ENCODE measurements at regions not wholly inside any gene's neighbourhood (a gene's known extent, or its start where the extent isn't known, plus 50 kb on each side); places are given as distances from the start of the nearest gene placed in this dataset.

DNA sequence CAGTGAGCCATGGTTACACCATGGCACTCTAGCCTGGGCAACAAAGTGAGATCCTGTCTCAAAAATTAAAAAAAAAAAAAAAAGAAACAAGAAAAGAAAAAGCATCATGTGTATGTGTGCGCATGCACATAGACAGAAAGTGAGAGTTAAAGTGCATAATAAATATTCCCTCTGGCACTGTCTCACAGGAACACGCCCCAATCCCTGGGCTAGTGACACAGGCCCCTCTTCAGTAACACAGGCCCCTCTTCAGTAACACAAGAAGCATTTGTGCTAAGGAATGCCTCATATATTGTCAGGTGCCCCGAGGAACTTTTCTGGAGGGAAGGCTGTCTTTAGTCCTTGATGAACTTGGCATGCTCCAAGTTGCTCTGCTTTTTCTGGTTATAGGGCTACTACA, 57.5 kb downstream of the RPL27A start:
- WGBS, 3 donors = 88 to 94% (median 90%) methylated on average over 3 of the region's 3 CpGs
- no peak overlapping the region for H3K27ac ChIP-seq (ENCODE audit: low read depth, low read length)

DNA sequence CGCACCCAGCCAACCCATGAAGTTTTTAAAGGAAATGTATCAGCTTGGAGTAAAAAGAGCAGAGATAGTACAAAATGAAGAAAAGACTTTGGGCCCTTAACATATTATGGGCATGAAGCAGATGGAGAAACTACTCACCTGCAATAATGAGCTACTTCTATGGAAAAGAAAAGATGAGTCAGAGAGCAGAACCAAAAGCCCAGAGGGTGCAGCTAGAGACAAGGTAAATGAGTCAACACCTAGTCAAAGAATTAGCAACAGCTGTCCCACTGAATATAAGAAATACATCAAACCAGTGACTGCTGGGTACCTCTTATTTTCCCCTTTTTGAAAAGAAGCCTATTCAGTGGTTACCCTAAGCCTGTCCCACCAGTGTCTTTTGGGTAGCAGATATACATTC, 61.8 kb downstream of the RPL27A start:
- 95 to 100% (median 100%) methylated on average over 1 of the region's 1 CpG for WGBS, 3 donors
- H3K27ac ChIP-seq (ENCODE audit: low read depth, low read length) = no peak overlapping the region

DNA sequence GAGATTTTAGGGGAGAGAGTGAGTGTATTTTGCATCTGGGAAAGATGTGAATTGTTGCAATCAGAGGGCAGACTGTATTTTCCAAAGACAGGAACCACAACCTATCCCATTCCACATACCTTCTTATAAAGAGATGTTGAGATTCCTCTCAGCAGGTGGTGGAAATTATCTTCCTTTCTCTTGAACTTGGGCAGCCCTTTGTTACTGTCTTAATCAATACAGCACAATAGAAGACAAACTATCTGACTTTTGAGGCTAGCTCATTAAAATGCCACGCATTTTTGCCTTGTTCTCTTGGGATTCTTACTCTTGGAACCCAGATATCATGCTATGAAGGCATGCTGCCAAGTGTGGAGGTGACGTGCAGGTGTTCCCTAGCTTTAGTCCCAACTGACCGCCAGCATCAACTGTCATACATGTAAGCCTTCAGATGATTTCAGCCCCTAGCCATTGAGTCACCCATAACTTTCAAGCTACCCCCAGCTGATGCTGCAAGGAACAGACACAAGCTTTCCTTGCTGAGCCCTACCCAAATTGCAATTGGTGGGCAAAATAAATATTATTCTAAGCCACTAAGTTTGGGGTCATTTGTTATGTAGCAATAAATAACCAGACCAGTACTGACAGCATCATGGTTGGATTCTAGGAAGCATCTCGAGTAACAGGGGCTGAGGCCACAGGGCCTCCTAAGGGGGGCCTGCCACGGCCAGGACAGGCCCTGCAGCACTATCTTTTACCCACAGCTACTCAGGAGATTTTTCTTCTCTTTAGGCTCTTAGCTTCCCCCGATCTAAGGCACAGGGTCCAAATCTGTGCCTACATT, 63.0 kb downstream of the RPL27A start:
- H3K27ac ChIP-seq (ENCODE audit: low read depth, low read length) = no peak overlapping the region
- 80 to 91% (median 85%) methylated on average over 6 of the region's 6 CpGs for WGBS, 3 donors

DNA sequence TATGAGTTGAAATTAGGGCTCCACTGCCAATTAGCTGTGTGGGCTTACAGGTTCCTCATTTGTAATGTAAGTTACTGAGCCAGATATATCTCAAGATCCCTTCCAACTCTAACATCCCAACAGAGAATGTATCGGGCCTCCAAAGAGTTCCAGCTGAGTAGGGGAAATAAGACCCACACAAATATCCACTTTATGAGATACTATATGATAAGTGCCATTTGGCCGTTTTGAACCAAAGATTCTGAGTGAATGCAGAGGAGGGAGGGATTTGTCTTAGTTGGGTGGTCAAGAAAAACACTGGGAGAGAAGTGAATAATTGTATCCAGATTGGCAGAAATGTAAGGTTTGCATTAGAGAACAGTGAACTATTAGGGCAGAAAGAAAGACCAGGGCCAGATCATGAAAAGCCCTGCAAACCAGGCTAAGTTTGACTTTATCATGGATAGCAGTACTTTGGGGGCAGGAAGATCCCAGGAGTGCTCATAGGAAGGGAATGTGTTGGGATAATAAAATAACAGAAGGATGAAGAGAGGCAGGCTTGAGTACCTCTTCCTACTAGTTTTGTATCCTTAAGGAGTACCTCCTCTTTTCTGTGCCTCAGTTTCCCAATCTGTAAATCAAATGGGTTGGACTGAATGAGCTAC, 63.9 kb downstream of the RPL27A start:
- no peak overlapping the region for H3K27ac ChIP-seq (ENCODE audit: low read depth, low read length)
- 72 to 83% (median 74%) methylated on average over 2 of the region's 2 CpGs for WGBS, 3 donors

DNA sequence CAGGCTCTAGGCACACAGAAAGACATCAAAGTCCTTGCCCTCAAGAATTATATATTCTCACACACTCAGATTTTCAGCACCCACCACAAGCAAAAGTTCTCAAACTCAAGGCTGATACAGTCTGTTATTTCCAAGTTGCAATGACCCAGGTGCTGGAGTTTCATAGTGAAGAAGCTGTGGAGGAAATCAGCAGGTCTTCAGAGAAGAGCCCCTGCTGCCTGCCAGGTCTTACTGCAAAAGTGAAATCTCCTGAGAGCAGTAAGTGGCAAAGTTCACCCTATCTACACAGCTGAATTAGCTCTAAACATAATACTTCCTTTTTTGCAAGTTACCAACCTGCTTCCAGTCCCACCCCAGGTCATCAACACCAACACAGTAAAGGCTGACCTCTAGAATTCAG, 64.6 kb downstream of the RPL27A start:
- H3K27ac ChIP-seq (ENCODE audit: low read depth, low read length) = no peak overlapping the region

DNA sequence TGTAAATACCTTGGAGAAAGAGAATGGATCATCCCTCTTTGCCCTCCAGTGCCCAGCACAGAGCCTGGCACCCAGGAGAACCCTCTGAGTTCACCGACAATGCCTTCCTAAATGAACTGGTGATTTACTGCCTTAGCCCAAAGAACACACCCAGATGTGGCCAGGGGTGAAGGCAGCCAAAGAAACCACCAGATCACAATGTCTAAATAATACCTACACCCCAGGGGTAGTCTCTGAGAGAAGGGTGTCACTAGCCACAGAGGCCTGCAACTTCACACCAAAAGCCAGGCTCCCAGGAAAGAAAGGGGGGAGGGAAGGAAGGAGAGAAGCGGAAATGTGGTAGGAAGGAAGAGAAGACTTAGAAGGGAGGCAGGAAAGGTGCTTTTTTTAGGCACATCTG, 65.7 kb downstream of the RPL27A start:
- WGBS, 3 donors = 80 to 91% (median 89%) methylated on average over 2 of the region's 2 CpGs
- H3K27ac ChIP-seq (ENCODE audit: low read depth, low read length) = no peak overlapping the region

DNA sequence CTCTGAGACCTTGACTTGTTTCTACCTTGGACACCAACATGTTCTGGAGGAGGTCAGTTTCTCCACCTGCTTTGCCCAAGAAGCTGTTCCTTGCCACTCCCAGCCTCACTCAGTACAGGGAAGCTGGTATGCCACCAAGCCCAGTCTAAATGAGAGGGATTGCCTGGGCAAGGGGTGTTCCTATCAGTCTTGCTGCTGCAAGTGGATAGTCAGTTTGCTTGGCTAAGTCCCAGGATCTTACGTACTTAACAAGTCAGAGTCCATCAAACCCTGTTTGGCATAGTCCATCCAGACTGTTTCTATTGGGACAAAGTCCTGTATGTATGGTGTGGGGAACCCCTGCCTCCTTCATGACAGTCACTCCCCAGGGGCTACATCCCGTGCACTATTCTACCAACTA, 66.6 kb downstream of the RPL27A start:
- WGBS, 3 donors = 67 to 95% (median 90%) methylated on average over 2 of the region's 2 CpGs
- no peak overlapping the region for H3K27ac ChIP-seq (ENCODE audit: low read depth, low read length)

DNA sequence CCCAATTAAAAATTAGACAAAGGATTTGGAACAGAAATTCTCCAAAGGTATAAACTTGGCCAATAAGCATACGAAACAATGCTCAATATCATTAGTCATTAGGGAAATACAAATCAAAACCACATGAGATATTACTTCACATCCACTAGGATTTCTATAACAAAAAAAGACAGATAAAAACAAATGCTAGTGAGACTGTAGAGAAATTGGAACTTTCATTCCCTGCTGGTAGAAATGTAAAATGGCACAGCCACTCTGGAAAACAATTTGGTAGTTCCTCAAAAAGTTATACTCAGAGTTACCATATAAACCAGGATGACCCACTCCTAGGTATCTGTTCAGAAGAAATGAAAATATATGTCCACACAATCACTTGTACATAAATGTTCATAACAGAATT, 71.6 kb downstream of the RPL27A start:
- WGBS, 3 donors = 66 to 95% (median 68%) methylated on average over 1 of the region's 1 CpG
- no peak overlapping the region for H3K27ac ChIP-seq (ENCODE audit: low read depth, low read length)

DNA sequence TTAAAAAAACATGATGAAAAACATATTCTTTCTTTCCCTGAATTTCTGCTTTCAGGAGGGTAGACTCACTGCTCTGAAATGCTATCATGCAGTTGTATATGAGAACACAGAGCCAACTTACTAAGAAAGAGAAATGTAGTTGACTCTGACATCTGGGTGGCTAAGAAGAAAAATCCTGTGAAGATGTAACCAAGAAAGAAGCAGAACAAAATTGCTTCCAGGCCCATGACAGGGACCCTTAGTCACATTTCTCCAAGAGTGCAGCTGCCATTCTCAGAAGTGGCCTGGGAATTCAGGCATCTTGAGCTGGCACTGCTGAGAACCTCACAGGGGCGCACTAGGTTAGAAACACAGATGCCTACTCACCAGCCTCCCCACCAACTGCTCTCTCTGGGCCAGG, 73.6 kb downstream of the RPL27A start:
- no peak overlapping the region for H3K27ac ChIP-seq (ENCODE audit: low read depth, low read length)
- 44 to 97% (median 93%) methylated on average over 1 of the region's 1 CpG for WGBS, 3 donors

DNA sequence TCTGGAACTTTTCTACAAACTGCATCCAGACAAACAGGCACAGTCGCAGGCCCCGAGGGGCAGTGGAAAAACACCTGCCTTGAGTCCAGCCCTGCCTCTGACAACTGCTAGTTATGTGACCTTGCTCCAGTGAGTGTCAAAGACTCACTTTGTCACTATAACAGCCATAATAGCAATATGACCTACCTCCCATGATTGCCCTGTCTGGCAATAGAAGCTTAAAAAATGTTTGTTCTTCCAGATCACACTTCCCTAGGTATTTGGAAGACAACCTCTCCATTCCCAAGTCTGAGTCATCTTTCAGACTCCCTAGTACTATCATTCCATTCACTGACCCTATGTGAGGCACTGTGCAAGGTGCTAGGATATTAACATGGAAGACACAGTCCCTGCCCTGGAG, 74.5 kb downstream of the RPL27A start:
- WGBS, 3 donors = 34 to 83% (median 76%) methylated on average over 2 of the region's 2 CpGs
- H3K27ac ChIP-seq (ENCODE audit: low read depth, low read length) = no peak overlapping the region

DNA sequence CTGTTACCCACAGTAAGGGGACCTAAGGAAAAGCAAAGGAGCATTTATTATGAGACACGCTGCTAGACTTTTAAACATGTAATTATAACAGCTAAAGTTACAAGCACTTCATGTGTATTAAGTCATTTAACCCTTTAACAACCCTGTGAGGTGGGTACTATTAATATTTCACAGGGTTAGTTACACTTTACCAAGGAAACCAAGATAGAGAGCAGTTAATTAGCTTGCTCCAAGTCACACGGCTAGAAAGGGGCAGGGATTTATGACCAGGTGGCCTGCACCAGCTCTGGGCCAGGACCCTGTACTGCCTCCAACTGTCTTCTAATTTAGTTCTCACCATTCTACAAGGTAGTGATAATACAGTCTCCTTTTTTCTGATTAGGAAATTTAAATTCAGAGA, 74.9 kb downstream of the RPL27A start:
- 35 to 88% (median 81%) methylated on average over 2 of the region's 2 CpGs for WGBS, 3 donors
- H3K27ac ChIP-seq (ENCODE audit: low read depth, low read length) = no peak overlapping the region

DNA sequence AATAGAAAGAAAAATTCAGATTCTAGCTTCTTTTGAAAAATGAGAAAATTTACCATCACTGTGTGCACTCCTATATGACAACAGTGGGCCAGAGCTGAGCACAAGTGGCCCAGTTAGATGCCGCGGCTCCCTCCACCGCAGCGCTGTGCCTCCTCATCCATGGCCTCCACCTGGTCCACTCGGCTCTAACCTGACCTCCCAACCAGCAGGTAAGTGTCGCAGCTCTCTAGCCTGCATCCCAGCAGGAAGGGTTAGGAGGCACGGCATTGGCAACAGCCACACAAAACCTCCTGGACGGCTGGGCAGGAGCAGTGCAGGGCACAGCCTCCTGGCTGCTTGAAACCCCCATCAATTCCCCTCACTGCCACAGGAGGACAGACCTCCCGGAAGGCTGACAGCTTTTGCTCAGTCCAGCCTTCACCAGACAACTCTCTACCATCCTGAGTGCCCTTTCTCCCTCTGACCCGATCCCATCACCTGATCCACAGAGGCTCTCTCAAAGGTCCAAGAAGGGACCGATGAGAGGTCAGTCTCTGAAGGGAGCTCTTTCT, 76.1 kb downstream of the RPL27A start:
- no peak overlapping the region for H3K27ac ChIP-seq (ENCODE audit: low read depth, low read length)

DNA sequence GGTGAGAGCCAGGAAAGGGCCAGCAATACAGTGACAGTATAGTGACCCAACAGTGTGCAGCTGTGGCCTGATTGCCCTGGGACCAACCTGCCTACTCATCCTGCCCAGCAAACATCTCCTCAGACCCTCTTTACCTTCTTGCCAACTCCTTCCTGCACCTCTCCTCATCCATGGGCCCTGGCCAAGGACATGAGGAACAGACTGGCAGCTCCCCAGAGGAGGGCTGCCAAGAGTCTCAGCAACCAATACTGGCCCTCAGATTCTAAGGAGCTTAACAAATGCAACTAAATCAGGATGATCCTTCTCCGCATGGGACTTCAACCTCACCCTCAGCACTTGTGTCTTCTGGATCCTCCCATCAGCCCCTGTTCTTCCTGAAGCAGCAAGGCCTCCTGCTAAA, 77.0 kb downstream of the RPL27A start:
- WGBS, 3 donors = 64 to 66% (median 65%) methylated on average over 1 of the region's 1 CpG
- no peak overlapping the region for H3K27ac ChIP-seq (ENCODE audit: low read depth, low read length)

More for the DNA sequence above, 76.1 kb downstream of the RPL27A start:
- 92 to 95% (median 93%) methylated on average over 11 of the region's 11 CpGs for WGBS, 3 donors

DNA sequence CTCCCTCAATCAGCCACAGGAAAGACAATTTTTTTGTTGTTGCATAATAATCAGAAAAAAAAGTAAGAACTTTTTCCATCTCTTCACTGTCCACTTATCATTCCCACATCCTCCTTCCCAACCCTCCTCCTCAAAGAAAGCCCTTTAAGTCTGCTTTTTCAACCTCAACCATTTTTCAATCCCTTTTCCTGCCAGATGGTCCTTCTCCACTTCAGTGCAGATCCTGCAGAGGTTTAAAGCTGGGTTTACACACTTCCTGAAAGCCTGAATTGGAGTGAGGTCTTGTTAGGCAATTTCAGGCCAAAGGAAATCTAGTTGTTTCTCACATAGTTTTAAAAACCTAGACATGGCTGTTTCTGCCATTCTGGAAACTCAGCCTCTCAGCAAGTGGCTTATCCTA, 78.3 kb downstream of the RPL27A start:
- no peak overlapping the region for H3K27ac ChIP-seq (ENCODE audit: low read depth, low read length)

DNA sequence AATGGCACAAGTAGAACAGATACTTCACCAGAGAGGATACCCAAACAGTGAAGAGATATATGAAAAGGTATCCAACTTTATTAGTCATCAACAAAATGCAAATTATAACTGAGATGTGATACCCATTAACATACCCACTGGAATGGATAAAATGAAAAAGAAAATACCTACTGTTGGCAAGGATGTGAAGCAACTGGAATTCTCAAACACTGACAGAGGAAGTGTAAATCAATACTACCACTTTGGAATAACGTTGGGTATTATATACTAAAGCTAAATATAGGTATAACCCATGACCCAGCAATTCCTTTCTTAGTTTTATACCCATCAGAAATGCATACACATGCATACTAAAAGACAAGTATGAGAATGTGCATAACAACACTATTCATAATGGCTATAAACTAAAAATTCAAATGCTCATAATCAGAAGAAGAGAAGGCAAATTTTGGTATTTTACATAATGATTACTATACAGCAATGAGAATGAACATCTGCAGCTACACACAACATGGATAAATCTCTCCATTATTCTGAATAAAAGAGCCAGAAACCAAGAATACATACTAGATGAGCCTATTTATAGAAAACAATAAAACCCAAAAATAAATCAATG, 80.6 kb downstream of the RPL27A start:
- no peak overlapping the region for H3K27ac ChIP-seq (ENCODE audit: low read depth, low read length)
- WGBS, 3 donors = 0 to 26% (median 3%) methylated on average over 1 of the region's 1 CpG

DNA sequence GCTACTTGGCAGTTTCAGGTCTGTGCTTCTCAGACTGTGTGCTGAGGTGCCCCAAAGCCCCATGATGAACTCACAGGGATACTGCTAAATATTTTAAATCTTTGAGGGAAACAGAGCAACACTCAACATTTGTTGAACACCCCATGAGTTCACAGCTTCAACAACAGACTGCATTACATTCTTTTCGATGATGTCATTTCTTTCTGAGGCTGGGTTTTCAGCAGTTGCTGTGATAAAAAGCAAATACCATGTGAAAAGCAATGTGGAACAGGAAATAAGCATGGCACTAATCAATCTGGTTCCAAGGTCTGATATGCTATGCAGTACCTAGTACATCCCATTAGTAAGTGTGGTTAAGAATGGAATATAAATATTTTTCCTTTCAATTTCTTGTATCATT, 82.7 kb downstream of the RPL27A start:
- no peak overlapping the region for H3K27ac ChIP-seq (ENCODE audit: low read depth, low read length)
- 22 to 92% (median 87%) methylated on average over 1 of the region's 1 CpG for WGBS, 3 donors

DNA sequence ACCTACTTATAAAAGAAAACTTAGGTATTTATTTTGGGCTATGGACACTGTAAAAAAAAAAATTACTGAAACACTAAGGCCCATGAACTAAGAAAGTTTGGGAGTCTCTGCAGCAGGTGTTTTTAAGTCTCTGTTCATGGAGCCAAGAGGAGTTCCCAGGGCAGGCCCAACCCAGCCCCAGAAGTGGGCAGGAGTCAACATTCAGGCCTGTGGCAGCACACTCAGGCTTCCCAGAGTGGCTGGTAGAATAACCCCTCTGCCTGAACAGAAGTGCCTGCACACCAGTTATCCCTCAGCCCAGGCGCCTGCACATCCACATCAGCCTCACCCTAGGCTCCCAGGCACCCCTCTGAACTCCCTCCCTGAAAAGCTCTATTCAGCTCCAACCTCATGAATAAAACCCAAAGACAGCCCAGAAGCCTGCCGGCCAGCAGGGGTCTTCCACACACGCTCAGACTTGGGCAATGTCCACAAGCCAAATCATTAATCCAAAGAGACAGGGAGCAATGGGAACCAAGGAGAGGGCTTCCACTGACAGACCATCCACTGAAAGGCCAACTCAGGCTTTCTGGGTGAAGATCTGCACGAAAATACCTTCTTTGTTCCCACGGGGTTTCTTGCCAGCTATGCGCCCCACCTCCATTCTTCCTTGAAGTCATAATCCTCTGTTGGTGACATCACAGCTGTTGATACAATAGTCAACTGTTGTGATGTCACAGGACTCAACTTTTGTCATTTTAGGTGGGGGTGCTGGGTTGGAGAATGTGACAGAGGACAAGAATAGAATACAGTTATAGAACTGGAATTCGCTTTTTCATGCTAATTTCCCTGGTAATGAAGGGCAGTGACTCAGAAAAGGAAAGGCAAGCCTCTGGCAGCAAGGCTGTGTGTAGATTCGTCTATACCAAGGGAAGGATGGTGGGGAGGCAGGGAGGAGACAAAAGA, 83.7 kb downstream of the RPL27A start:
- WGBS, 3 donors = 78 to 91% (median 82%) methylated on average over 8 of the region's 8 CpGs
- peak overlapping the region; percentile 4 for H3K27ac ChIP-seq (ENCODE audit: low read depth, low read length)

DNA sequence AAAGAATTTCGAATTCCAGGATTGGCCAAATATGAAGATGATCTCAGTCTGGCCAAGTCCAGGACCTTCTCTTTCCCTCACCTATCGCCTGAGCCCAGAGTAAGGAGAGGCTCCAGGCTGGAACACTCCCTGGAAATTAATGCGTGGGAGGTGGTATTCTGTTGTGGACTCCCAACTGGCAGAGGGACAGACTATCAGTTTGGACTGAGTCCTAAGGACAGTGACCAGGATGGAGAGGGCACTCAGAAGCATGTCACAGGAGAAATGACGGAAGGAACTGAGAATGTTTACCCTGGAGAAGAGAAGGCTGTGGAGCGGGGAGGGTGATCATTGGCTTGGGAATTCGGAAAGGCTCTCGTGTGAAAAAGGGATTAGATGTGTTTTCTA, 84.4 kb downstream of the RPL27A start:
- H3K27ac ChIP-seq (ENCODE audit: low read depth, low read length) = peak overlapping the region; percentile 4
- WGBS, 3 donors = 74 to 88% (median 78%) methylated on average over 7 of the region's 7 CpGs
